GM12872 (cell line): ENCODE measurements at regions not wholly inside any gene's neighbourhood (a gene's known extent, or its start where the extent isn't known, plus 50 kb on each side); places are given as distances from the start of the nearest gene placed in this dataset.

ENCODE experiments used
- TF ChIP-seq, protein P1 (sequence below): IDR thresholded peaks from 3 replicates; pipeline ENCODE4 v1.5.1; 2011; ENCODE audit warnings: low read depth, mild to moderate bottlenecking, low read length, moderate library complexity; ENCODE audit not compliant: insufficient read depth

- TF ChIP-seq, protein P1, sequence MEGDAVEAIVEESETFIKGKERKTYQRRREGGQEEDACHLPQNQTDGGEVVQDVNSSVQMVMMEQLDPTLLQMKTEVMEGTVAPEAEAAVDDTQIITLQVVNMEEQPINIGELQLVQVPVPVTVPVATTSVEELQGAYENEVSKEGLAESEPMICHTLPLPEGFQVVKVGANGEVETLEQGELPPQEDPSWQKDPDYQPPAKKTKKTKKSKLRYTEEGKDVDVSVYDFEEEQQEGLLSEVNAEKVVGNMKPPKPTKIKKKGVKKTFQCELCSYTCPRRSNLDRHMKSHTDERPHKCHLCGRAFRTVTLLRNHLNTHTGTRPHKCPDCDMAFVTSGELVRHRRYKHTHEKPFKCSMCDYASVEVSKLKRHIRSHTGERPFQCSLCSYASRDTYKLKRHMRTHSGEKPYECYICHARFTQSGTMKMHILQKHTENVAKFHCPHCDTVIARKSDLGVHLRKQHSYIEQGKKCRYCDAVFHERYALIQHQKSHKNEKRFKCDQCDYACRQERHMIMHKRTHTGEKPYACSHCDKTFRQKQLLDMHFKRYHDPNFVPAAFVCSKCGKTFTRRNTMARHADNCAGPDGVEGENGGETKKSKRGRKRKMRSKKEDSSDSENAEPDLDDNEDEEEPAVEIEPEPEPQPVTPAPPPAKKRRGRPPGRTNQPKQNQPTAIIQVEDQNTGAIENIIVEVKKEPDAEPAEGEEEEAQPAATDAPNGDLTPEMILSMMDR, result no peak
These were observed 315.9 kb upstream of the SEMA6D start for GRCh38 chr15:47401427-47401826.

DNA sequence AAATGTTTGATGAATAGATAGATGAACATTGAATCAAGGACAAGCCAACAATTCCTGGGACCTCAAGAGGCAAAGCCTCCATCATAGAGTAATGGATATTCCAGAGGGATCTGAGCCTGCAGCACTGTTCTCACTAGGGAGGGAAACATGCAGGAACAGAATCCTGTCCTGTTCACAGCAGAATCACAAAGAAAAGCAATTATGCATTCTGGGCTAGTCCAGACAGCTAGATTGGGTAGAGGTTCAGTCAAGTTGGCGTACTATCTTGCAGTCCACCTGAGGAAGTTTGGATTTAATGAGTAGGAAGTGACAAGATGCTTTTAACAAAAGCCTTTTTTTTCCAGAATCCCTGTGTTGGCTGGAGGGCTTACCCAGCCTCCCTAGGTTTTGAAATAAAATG lies 314.5 kb upstream of the SEMA6D start:
- TF ChIP-seq, protein P1, result no peak

DNA sequence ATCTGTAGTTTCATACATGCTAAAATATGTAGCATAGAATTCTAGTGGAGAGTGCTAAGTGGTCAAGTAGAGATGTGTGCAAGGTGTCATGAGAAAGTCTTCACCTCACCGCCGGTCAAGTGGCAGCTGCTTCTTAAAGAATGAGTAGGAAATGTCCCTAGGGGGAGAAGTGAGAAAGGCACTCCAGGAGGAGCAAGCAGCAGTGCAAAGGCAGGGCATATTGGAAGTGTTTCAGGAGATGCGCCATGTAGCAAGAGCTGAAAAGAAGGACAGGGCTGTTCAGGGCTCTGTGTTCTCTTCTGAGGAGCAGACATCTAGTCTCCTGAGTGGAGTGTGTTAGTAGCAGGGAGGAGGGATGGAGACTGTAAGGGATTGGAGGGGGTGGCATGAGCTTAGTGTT lies 312.4 kb upstream of the SEMA6D start:
- TF ChIP-seq, protein P1, result no peak

GRCh38 chr15:47405365-47406162 lies 311.7 kb upstream of the SEMA6D start:
- TF ChIP-seq, protein P1, result no peak

GRCh38 chr15:47407692-47408091 lies 309.6 kb upstream of the SEMA6D start:
- TF ChIP-seq, protein P1, result no peak

GRCh38 chr15:47409038-47409437 lies 308.3 kb upstream of the SEMA6D start:
- TF ChIP-seq, protein P1, result no peak

GRCh38 chr15:47409600-47409999 lies 307.7 kb upstream of the SEMA6D start:
- TF ChIP-seq, protein P1, result no peak
